ENCODE measurements at regions not wholly inside any gene's neighbourhood (a gene's known extent, or its start where the extent isn't known, plus 50 kb on each side); places are given as distances from the start of the nearest gene placed in this dataset.
A peak's percentile ranks its signal among the peaks of the same experiment; 100 is the strongest.

- Histone ChIP-seq H3K4me2 (ENCODE audit: insufficient read depth, low read length) (no peak overlapping the region), H3K4me3 (no peak overlapping the region), H4K20me1 (replicated peaks; ENCODE audit: control insufficient read depth, insufficient read depth, low read length) (no peaks in the 10 kb centered on the region), H3K9me3 (replicated peaks; ENCODE audit: control insufficient read depth, insufficient read depth, low read depth, low read length) (no peaks in the 10 kb centered on the region), H3K9me1 (ENCODE audit: control insufficient read depth, insufficient read depth, low read length) (no peaks in the 10 kb centered on the region), H3K27me3 (ENCODE audit: control insufficient read depth in 2 of 2, insufficient read depth in 2 of 2, low read length in 2 of 2) (peaks cover 0 to 2% of the 10 kb centered on the region in 2 experiments; a peak in 2 of 5 replicates), H3K4me1 (replicated peaks in 1 of 2; ENCODE audit: control insufficient read depth in 2 of 2, insufficient read depth in 2 of 2, low read length in 2 of 2) (peaks cover 0 to 8% of the 10 kb centered on the region in 2 experiments; a peak in 3 of 5 replicates), H3K36me3 (ENCODE audit: control insufficient read depth, insufficient read depth, low read length) (no peaks in the 10 kb centered on the region), H3K27ac (ENCODE audit: extremely low read depth, low read depth, low read length) (no peak overlapping the region), H3K79me2 (ENCODE audit: control insufficient read depth, insufficient read depth, low read length) (no peaks in the 10 kb centered on the region), H3K9ac (ENCODE audit: insufficient read depth in 1 of 2, low read depth in 2 of 2, low read length in 2 of 2) (no peak overlapping the region), H2AFZ (ENCODE audit: low read depth, low read length) (peak overlapping the region; percentile 8; the same call in 1 of the 2 replicates)
- CTCF ChIA-PET (ENCODE audit: low intra/inter-chr PET ratio) = no interaction called here
- no peak for FAIRE-seq
- WGBS (ENCODE audit: insufficient coverage, low coverage, missing lambda C conversion rate) = 4% methylated on average over 4 of the region's 4 CpGs
- DNase-seq (ENCODE audit: extremely low read depth in 1 of 4, low spot score in 3 of 4) = peak; percentile 8 to 23 (median 8)
- peak; percentile 72 for ATAC-seq
- POLR2A ChIA-PET = interaction anchor here (0.6 kb wide), 1 partner anchor 24 kb away, joined by 3 read pairs; no protein-coding TSS in a partner anchor
- in situ Hi-C loops (cut with MboI) = no loop called here
- BruUV-seq (replicated peaks) = no TSS peak
- intact Hi-C loops (cut with micrococcal nuclease) = no loop called here
- TF ChIP-seq ZNF41 (CRISPR knock-in tag; conservative IDR thresholded peaks at IDR 0.05) = 0 out of 2 replicates have a peak, but pooled peaks have one; percentile 11
- TF ChIP-seq MECOM (CRISPR knock-in tag; IDR thresholded peaks at IDR 0.05) = peak; percentile 49; the same call in 1 of the 2 replicates
- TF ChIP-seq ATF1 (CRISPR knock-in tag; IDR thresholded peaks at IDR 0.05) = no peak
- peak; percentile 63 for TF ChIP-seq ATF1 (tag; IDR thresholded peaks at IDR 0.05)
- 0 out of 2 replicates have a peak, but pooled peaks have one; percentile 21 for TF ChIP-seq FOSL1 (tag; conservative IDR thresholded peaks at IDR 0.05)
- no peak for TF ChIP-seq HBP1 (CRISPR knock-in tag; IDR thresholded peaks at IDR 0.05)
- no peak for TF ChIP-seq ZNF232 (CRISPR knock-in tag; IDR thresholded peaks at IDR 0.05)
- TF ChIP-seq ZNF583 (CRISPR knock-in tag; IDR thresholded peaks at IDR 0.05) = peak; percentile 26; the same call in 1 of the 2 replicates
- no peak for TF ChIP-seq ZFX (CRISPR knock-in tag; IDR thresholded peaks at IDR 0.05)
- TF ChIP-seq ZNF76 (CRISPR knock-in tag; IDR thresholded peaks at IDR 0.05; ENCODE audit: borderline replicate concordance) = 0 out of 2 replicates have a peak, but pooled peaks have one; percentile 10
- TF ChIP-seq ZHX1 (conservative IDR thresholded peaks at IDR 0.05; ENCODE audit: low read length) = no peak
- TF ChIP-seq ZNF395 (CRISPR knock-in tag; IDR thresholded peaks at IDR 0.05) = peak; percentile 78; the same call in 1 of the 2 replicates
- TF ChIP-seq ZNF584 (CRISPR knock-in tag; IDR thresholded peaks at IDR 0.05; ENCODE audit: low read depth) = peak; percentile 92; the same call in 1 of the 2 replicates
- TF ChIP-seq ATF4 (CRISPR knock-in tag; IDR thresholded peaks at IDR 0.05) = peak; percentile 94
- TF ChIP-seq CEBPG (CRISPR knock-in tag; IDR thresholded peaks at IDR 0.05) = peak; percentile 85
- peak; percentile 99 to 100 for TF ChIP-seq CEBPG (tag; conservative IDR thresholded peaks at IDR 0.05 in 1 of 2, IDR thresholded peaks at IDR 0.05 in 1 of 2)
Measured at GRCh38 chr2:71934595-71935261, 212.9 kb downstream of the CYP26B1 start.

Measured in K562 (cell line).